IMR-90 (cell line): ENCODE measurements at regions not wholly inside any gene's neighbourhood (a gene's known extent, or its start where the extent isn't known, plus 50 kb on each side); places are given as distances from the start of the nearest gene placed in this dataset.

Experiments used
- ATAC-seq: fragments of 200-7000 bp; cut with Tn5 transposase; 2 replicates; pipeline ENCODE4 v1.9.1; 2020; ENCODE audit warnings: low read depth, mild to moderate bottlenecking, moderate library complexity
- BruUV-seq: library from RNA; stranded (reverse); fragments of 400-500 nt; replicated peaks from 2 replicates; lab custom pipeline; 2021; lab: Mats Ljungman, UMichigan
- CTCF ChIA-PET: fragments of 300-600 bp; formaldehyde crosslinking; extraction: SDS; loops from one replicate; lab custom pipeline; 2021; ENCODE audit warnings: antibody characterized with exemption; lab: Yijun Ruan, JAX
- POLR2A ChIA-PET: fragments of 300-600 bp; sonication (Branson Sonifier 250); formaldehyde crosslinking; loops from one replicate; lab custom pipeline; 2022; ENCODE audit warnings: antibody characterized with exemption; ENCODE audit not compliant: unreplicated experiment; lab: Charles Lee
- DNase-seq: peaks from one replicate; pipeline ENCODE4 v3.0.0; 2013
- H2AFZ ChIP-seq: replicated peaks from 2 replicates; pipeline ENCODE3; 2013; ENCODE audit warnings: low read length, mild to moderate bottlenecking; ENCODE audit not compliant: poor library complexity
- H2AK5ac ChIP-seq: 2 replicates; pipeline ENCODE4 v1.6.1; 2013; ENCODE audit warnings: low read depth, low read length, inconsistent platforms
- H2AK9ac ChIP-seq: replicated peaks from 2 replicates; pipeline ENCODE3; 2013; ENCODE audit warnings: mild to moderate bottlenecking, low read depth, low read length, moderate library complexity; ENCODE audit not compliant: poor library complexity
- H2BK120ac ChIP-seq: 2 replicates; pipeline ENCODE4 v1.6.1; 2013; ENCODE audit warnings: low read depth, low read length, inconsistent platforms
- H2BK15ac ChIP-seq: 3 replicates; pipeline ENCODE4 v1.6.1; 2013; ENCODE audit warnings: low read depth, low read length, inconsistent platforms
- H2BK20ac ChIP-seq: 2 replicates; pipeline ENCODE4 v1.6.1; 2013; ENCODE audit warnings: low read depth, mild to moderate bottlenecking, inconsistent platforms, low read length, moderate library complexity
- H2BK5ac ChIP-seq: 2 replicates; pipeline ENCODE4 v1.6.1; 2013; ENCODE audit warnings: mild to moderate bottlenecking, low read depth, low read length, inconsistent platforms; ENCODE audit not compliant: poor library complexity, severe bottlenecking
- H3K14ac ChIP-seq: replicated peaks from 2 replicates; pipeline ENCODE4 v1.6.1; 2013; ENCODE audit warnings: low read depth, low read length, inconsistent platforms
- H3K18ac ChIP-seq: 2 replicates; pipeline ENCODE4 v1.6.1; 2013; ENCODE audit warnings: low read depth, low read length, control low read depth
- H3K23ac ChIP-seq: 2 replicates; pipeline ENCODE4 v1.6.1; 2013; ENCODE audit warnings: low read depth, low read length, inconsistent platforms
- H3K27ac ChIP-seq: 2 replicates; pipeline ENCODE4 v1.5.1; 2013; ENCODE audit warnings: mild to moderate bottlenecking, control low read depth, low read length; ENCODE audit not compliant: insufficient read depth
- H3K27me3 ChIP-seq: 2 replicates; pipeline ENCODE4 v1.6.1; 2013; ENCODE audit warnings: low read length; ENCODE audit not compliant: control insufficient read depth, insufficient read depth
- H3K36me3 ChIP-seq: 2 replicates; pipeline ENCODE4 v1.6.1; 2013; ENCODE audit warnings: low read length, mixed read lengths; ENCODE audit not compliant: control insufficient read depth, insufficient read depth
- H3K4ac ChIP-seq: 2 replicates; pipeline ENCODE4 v1.6.1; 2013; ENCODE audit warnings: low read depth, low read length, inconsistent platforms
- H3K4me1 ChIP-seq: 2 replicates; pipeline ENCODE4 v1.6.1; 2013; ENCODE audit warnings: low read length, mixed read lengths; ENCODE audit not compliant: control insufficient read depth, insufficient read depth
- H3K4me2 ChIP-seq: 2 replicates; pipeline ENCODE4 v1.6.1; 2013; ENCODE audit warnings: low read depth, mild to moderate bottlenecking, control low read depth, low read length, moderate library complexity
- H3K4me3 ChIP-seq: 2 replicates; pipeline ENCODE4 v1.5.1; 2013; ENCODE audit warnings: low read depth, mild to moderate bottlenecking, control low read depth, low read length, moderate library complexity; ENCODE audit not compliant: insufficient read depth
- H3K56ac ChIP-seq: 2 replicates; pipeline ENCODE4 v1.6.1; 2013; ENCODE audit warnings: low read length, inconsistent platforms; ENCODE audit not compliant: insufficient read depth; ENCODE audit errors: extremely low read depth
- H3K79me1 ChIP-seq, 2 experiments: 2 replicates each; pipeline ENCODE4 v1.6.1; 2013; ENCODE audit warnings: low read length in 2 of 2, inconsistent platforms in 1 of 2, low read depth in 1 of 2
- H3K9ac ChIP-seq: 2 replicates; pipeline ENCODE4 v1.6.1; 2013; ENCODE audit warnings: low read depth, low read length, control low read depth
- H3K9me1 ChIP-seq: 2 replicates; pipeline ENCODE4 v1.6.1; 2013; ENCODE audit warnings: low read length, inconsistent platforms; ENCODE audit not compliant: insufficient read depth
- H3K9me3 ChIP-seq: 2 replicates; pipeline ENCODE4 v1.6.1; 2013; ENCODE audit warnings: low read length; ENCODE audit not compliant: control insufficient read depth, insufficient read depth
- H4K20me1 ChIP-seq: 2 replicates; pipeline ENCODE4 v1.6.1; 2013; ENCODE audit warnings: low read length, inconsistent platforms; ENCODE audit not compliant: insufficient read depth
- H4K5ac ChIP-seq: 2 replicates; pipeline ENCODE4 v1.6.1; 2013; ENCODE audit warnings: mild to moderate bottlenecking, low read depth, low read length, control low read depth
- H4K8ac ChIP-seq, 2 experiments: 2 replicates each; pipeline ENCODE4 v1.6.1; 2013; ENCODE audit warnings: low read depth in 2 of 2, low read length in 2 of 2, control low read depth in 1 of 2, inconsistent platforms in 1 of 2
- H4K91ac ChIP-seq: 2 replicates; pipeline ENCODE4 v1.6.1; 2013; ENCODE audit warnings: low read depth, low read length, inconsistent platforms; ENCODE audit not compliant: insufficient read depth
- BHLHE40 ChIP-seq: fragments of 150-350 bp; IDR thresholded peaks from 2 replicates; pipeline ENCODE4 v1.6.1; 2016; ENCODE audit warnings: mild to moderate bottlenecking, low read depth, low read length
- CEBPB ChIP-seq: IDR thresholded peaks from 2 replicates; pipeline ENCODE4 v1.6.1; 2012; ENCODE audit warnings: low read depth, low read length, improper control_type of control experiment
- CHD1 ChIP-seq: IDR thresholded peaks from 2 replicates; pipeline ENCODE4 v1.6.1; 2012; ENCODE audit warnings: low read depth, low read length, improper control_type of control experiment
- CTCF ChIP-seq: conservative IDR thresholded peaks from 2 replicates; pipeline ENCODE4 v1.5.1; 2012; ENCODE audit warnings: mild to moderate bottlenecking, low read depth, low read length, improper control_type of control experiment
- ELK1 ChIP-seq: fragments of 150-350 bp; IDR thresholded peaks from 2 replicates; pipeline ENCODE4 v1.6.1; 2016; ENCODE audit warnings: low read depth, mild to moderate bottlenecking, low read length, moderate library complexity, borderline replicate concordance
- FOS ChIP-seq: fragments of 150-350 bp; IDR thresholded peaks from 2 replicates; pipeline ENCODE4 v1.6.1; 2016; ENCODE audit warnings: low read depth, low read length
- MAFK ChIP-seq: IDR thresholded peaks from 2 replicates; pipeline ENCODE4 v1.6.1; 2012; ENCODE audit warnings: low read depth, low read length, improper control_type of control experiment
- MXI1 ChIP-seq: IDR thresholded peaks from 2 replicates; pipeline ENCODE4 v1.6.1; 2012; ENCODE audit warnings: low read depth, mild to moderate bottlenecking, low read length, moderate library complexity, borderline replicate concordance
- POLR2A ChIP-seq: IDR thresholded peaks from 2 replicates; pipeline ENCODE4 v1.6.1; 2012; ENCODE audit warnings: mild to moderate bottlenecking, low read depth, low read length
- RAD21 ChIP-seq: IDR thresholded peaks from 2 replicates; pipeline ENCODE4 v1.6.1; 2012; ENCODE audit warnings: low read length, improper control_type of control experiment
- RCOR1 ChIP-seq: IDR thresholded peaks from 2 replicates; pipeline ENCODE4 v1.6.1; 2012; ENCODE audit warnings: mild to moderate bottlenecking, low read length, improper control_type of control experiment; ENCODE audit not compliant: insufficient replicate concordance
- RFX5 ChIP-seq: IDR thresholded peaks from 2 replicates; pipeline ENCODE4 v1.8.0; 2012; ENCODE audit warnings: low read depth, mild to moderate bottlenecking, low read length, moderate library complexity
- SMC3 ChIP-seq: fragments of 150-350 bp; IDR thresholded peaks from 2 replicates; pipeline ENCODE4 v1.6.1; 2016; ENCODE audit warnings: low read depth, mild to moderate bottlenecking, antibody characterized with exemption, low read length, moderate library complexity
- WGBS, 2 experiments: methylation state at CpG; one replicate each; pipeline versions ENCODE4 v1.1.5 to v1.1.7; 2013; ENCODE audit warnings: missing lambda C conversion rate in 2 of 2; ENCODE audit not compliant: insufficient read length in 1 of 2; ENCODE audit errors: extremely low coverage in 2 of 2; 5-methylcytosine and 5-hydroxymethylcytosine counted together
- dilution Hi-C: fragments of 300-500 bp; cut with HindIII; formaldehyde crosslinking; loops from one replicate; pipeline ENCODE4 v1.14.3; 2018; ENCODE audit warnings: low sequenced_read_pairs; ENCODE audit not compliant: unreplicated experiment
- in situ Hi-C: fragments of 300-500 bp; cut with MboI; formaldehyde crosslinking; loops from 3 replicates; pipeline ENCODE4 v1.14.3; 2019; ENCODE audit warnings: low sequenced_read_pairs, inconsistent platforms, mixed read lengths
- intact Hi-C: fragments of 100-400 bp; cut with micrococcal nuclease; formaldehyde crosslinking; loops from 2 replicates; pipeline ENCODE4 v1.10.0; 2022
- TF ChIP-seq, protein P1 (sequence below): fragments of 150-350 bp; IDR thresholded peaks from 2 replicates; pipeline ENCODE4 v1.6.1; 2017; ENCODE audit warnings: mild to moderate bottlenecking, antibody characterized with exemption, low read length, low read depth

DNA sequence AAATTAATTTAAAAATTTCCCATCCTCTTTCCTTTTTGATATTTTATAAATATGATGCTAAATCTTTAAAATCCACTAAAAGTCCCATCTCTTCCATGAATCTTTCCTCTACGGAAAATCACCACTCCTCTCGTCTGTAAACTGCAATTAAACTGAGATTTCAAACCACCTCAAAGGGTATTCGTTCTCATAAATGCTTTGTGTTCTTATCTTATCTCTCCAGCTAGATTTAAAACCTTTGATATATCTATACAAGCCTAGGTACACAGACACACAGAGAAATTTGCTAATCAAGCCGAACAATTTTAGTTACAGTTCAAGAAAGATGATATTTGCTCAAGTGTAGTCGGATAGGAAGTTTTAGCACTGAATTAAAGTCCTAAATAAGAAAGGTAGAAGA, 214.6 kb upstream of the PRDM1 start:
- dilution Hi-C loops, result no loop called here

More for the DNA sequence above, 214.6 kb upstream of the PRDM1 start:
- Histone ChIP-seq H2BK20ac (no peak overlapping the region), H3K4me3 (no peak overlapping the region), H3K18ac (no peak overlapping the region), H3K79me1 (no peaks in the 10 kb centered on the region), H3K56ac (no peak overlapping the region), H2AFZ (no peak overlapping the region), H3K9me1 (no peaks in the 10 kb centered on the region), H2AK5ac (no peak overlapping the region), H2BK15ac (no peak overlapping the region), H3K9ac (no peak overlapping the region), H4K8ac (no peak overlapping the region), H2AK9ac (no peak overlapping the region), H2BK120ac (no peak overlapping the region), H3K23ac (no peak overlapping the region), H3K9me3 (no peaks in the 10 kb centered on the region), H3K27me3 (no peaks in the 10 kb centered on the region; the same call in 1 of the 2 replicates), H3K4me2 (no peak overlapping the region), H3K36me3 (no peaks in the 10 kb centered on the region), H4K20me1 (no peaks in the 10 kb centered on the region), H3K27ac (no peak overlapping the region), H4K5ac (no peak overlapping the region), H2BK5ac (no peak overlapping the region), H3K4me1 (no peaks in the 10 kb centered on the region), H4K91ac (no peak overlapping the region), H3K14ac (no peak overlapping the region), H3K4ac (no peak overlapping the region)
- 100% methylated on average over 2 of the region's 5 CpGs; no CpG with 5 or more reads in 1 of the 2 experiments for WGBS, 2 experiments
- no TSS peak for BruUV-seq
- intact Hi-C loops (no loop called here), in situ Hi-C loops (no loop called here)
- no peak for DNase-seq
- no peak for ATAC-seq
- no peak for TF ChIP-seq BHLHE40
- no peak for TF ChIP-seq RCOR1
- no peak for TF ChIP-seq MXI1
- TF ChIP-seq FOS, result no peak
- TF ChIP-seq RAD21, result no peak
- no peak for TF ChIP-seq RFX5
- no peak for TF ChIP-seq CTCF
- no peak for TF ChIP-seq MAFK
- no peak for TF ChIP-seq ELK1
- TF ChIP-seq, protein P1, sequence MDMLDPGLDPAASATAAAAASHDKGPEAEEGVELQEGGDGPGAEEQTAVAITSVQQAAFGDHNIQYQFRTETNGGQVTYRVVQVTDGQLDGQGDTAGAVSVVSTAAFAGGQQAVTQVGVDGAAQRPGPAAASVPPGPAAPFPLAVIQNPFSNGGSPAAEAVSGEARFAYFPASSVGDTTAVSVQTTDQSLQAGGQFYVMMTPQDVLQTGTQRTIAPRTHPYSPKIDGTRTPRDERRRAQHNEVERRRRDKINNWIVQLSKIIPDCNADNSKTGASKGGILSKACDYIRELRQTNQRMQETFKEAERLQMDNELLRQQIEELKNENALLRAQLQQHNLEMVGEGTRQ, result no peak
- no peak for TF ChIP-seq SMC3
- no peak for TF ChIP-seq CHD1
- TF ChIP-seq CEBPB, result no peak
- TF ChIP-seq POLR2A, result no peak
- ChIA-PET POLR2A (no interaction called here), CTCF (interaction anchor here (0.6 to 0.9 kb wide), 2 partner anchors 18 to 29 kb away, joined by 3 to 4 read pairs; no protein-coding TSS in a partner anchor)
